Activated T-helper 17 cell treated with anti-CD3 and anti-CD28 coated beads, Interleukin-2, amount 50 U/mL, for 72 hours (primary cell): ENCODE measurements at regions not wholly inside any gene's neighbourhood (a gene's known extent, or its start where the extent isn't known, plus 50 kb on each side); places are given as distances from the start of the nearest gene placed in this dataset.

Experiments used
- ATAC-seq: fragments of 150-1000 bp; cut with Tn5 transposase; replicated peaks from 2 replicates; pipeline ENCODE4 v1.10.0; 2021; ENCODE audit warnings: mild to moderate bottlenecking, moderate library complexity
- H3K27ac Mint-ChIP-seq: one replicate; pipeline ENCODE4 v1.8.0; 2022; ENCODE audit warnings: mixed read lengths
- H3K27me3 Mint-ChIP-seq: one replicate; pipeline ENCODE4 v1.8.0; 2022; ENCODE audit warnings: mixed read lengths
- H3K36me3 Mint-ChIP-seq: one replicate; pipeline ENCODE4 v1.8.0; 2022; ENCODE audit warnings: low read depth, mild to moderate bottlenecking, mixed read lengths
- H3K4me1 Mint-ChIP-seq: one replicate; pipeline ENCODE4 v1.8.0; 2022; ENCODE audit warnings: mixed read lengths
- H3K4me3 Mint-ChIP-seq: one replicate; pipeline ENCODE4 v1.8.0; 2022; ENCODE audit warnings: mild to moderate bottlenecking, mixed read lengths
- H3K9me3 Mint-ChIP-seq: one replicate; pipeline ENCODE4 v1.8.0; 2022; ENCODE audit warnings: mixed read lengths

DNA sequence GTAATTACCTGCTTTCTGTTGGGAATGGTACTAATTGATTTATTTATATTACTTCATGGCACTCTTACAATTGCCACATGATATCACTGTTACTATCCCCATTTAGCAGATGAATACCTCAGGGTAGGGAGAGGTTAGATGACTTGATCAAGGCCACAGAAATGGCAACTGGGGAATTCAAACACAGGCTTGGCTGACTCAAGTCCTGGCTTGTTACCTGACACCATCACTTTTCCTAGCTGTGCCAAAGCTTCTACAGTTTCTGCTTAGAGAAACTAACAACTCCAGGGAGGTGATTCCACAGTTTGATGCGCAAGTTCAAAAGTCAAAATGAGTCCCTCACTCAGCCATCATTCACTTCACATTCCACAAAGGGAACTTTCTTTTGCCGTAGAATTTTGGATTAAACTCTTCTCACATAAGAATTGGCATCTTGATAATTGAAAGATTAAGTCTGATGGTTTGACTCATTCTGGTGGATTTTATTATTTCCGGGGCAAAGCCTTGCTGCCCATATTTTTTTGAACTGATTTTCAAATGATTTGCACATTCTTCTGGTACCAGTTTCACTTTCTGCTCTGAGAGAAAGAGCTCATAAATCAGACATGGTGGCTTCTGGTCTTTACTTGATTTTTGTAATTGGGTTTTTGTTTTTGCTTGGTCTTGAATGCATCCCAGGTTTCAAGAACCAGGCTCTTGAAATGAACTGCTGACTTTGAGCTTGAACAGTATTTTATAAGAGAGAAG is 656.8 kb downstream of the BCL11A start:
- Mint-ChIP-seq H3K9me3 (no peaks in the 10 kb centered on the region), H3K27me3 (no peaks in the 10 kb centered on the region), H3K4me1 (no peaks in the 10 kb centered on the region), H3K4me3 (no peak overlapping the region), H3K36me3 (no peaks in the 10 kb centered on the region), H3K27ac (no peak overlapping the region)
- ATAC-seq: no peak

DNA sequence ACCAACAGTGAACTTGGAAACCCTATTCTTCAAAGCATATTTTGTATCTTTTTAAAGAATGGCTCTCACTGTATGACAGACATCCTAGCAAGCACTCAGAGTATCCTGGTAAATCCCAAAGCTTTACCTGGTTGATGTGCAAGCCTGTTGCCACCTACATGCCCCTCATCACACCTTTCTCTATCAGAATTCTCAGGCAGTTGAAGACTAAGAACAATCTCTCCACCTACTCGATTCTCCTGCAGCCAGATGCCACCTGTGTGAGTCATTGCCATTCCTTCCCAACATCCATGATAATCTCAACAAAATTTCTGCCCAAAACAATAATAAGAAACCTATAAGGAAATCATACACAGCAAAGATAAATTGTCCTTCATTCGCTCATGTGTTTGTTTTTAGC is 659.8 kb downstream of the BCL11A start:
- H3K4me1 Mint-ChIP-seq: no peaks in the 10 kb centered on the region
- no peak overlapping the region for H3K4me3 Mint-ChIP-seq
- ATAC-seq: no peak
- H3K9me3 Mint-ChIP-seq: peaks cover 3% of the 10 kb centered on the region
- no peaks in the 10 kb centered on the region for H3K27me3 Mint-ChIP-seq
- H3K27ac Mint-ChIP-seq: no peak overlapping the region
- H3K36me3 Mint-ChIP-seq: no peaks in the 10 kb centered on the region

DNA sequence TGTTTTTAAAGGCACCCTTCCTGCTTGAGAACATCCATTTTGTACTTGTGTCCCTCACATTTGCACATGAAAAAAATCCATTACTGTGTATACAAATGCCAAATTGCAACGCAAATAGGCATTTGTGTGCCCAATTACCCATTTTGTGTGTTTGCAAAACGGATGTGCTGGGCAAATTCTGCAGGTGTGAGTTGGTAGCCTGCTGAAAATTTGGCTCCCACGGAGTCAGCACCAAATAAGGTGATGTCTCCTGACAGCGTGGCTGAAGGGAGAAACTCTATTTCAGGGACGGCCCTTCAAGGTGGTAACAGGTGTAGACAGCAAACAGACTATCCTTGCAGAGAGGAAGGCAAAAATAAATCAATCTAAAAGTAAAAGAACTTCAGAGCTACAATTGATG is 661.1 kb downstream of the BCL11A start:
- H3K4me1 Mint-ChIP-seq: peaks cover 11% of the 10 kb centered on the region

DNA sequence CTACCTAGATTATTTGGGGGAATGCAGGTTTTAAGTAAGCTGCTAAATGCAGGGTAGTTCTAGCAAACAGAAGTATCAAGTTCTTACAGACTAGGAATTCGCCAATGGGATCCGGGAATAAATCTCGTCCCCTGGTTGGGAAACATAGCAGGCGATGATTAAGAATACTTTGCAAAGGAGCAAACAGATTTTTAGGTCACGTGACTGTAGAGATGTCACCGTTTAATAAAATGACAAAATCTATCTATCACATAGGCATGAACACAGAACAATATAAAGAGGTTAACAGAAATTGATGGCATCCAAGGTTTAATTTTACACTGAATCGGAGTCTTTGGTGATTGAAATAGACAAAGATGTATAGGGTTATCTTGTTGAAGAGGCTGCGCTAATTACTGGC is 664.1 kb downstream of the BCL11A start:
- H3K27ac Mint-ChIP-seq: no peak overlapping the region
- H3K27me3 Mint-ChIP-seq: no peaks in the 10 kb centered on the region
- no peak for ATAC-seq
- H3K4me3 Mint-ChIP-seq: no peak overlapping the region
- peaks cover 3% of the 10 kb centered on the region for H3K9me3 Mint-ChIP-seq
- H3K4me1 Mint-ChIP-seq: peaks cover 13% of the 10 kb centered on the region
- H3K36me3 Mint-ChIP-seq: no peaks in the 10 kb centered on the region

More for the DNA sequence above, 661.1 kb downstream of the BCL11A start:
- Mint-ChIP-seq H3K9me3 (peaks cover 3% of the 10 kb centered on the region), H3K4me3 (no peak overlapping the region), H3K27me3 (no peaks in the 10 kb centered on the region), H3K27ac (no peak overlapping the region), H3K36me3 (no peaks in the 10 kb centered on the region)
- no peak for ATAC-seq

DNA sequence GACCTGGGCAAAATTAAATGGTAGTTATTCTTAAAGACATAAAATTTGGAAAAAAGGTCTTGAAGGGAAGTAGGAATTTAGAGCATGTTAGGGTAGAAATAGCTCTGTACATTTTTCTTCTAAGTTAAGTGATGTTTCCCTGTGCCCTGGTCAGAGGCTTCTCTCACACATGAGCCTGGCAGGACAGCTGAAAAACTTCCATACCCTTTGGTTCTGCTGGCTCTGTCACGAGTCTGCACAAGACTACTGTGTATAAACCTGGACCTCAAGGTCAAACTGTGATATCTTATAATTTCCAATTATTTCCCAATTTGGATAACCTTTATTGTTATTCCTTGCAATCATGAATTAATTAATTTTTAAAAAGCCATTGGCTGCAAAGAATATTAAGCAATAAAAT is 664.7 kb downstream of the BCL11A start:
- no peak for ATAC-seq
- Mint-ChIP-seq H3K27me3 (peaks cover 4% of the 10 kb centered on the region), H3K4me3 (no peak overlapping the region), H3K36me3 (no peaks in the 10 kb centered on the region), H3K9me3 (peaks cover 3% of the 10 kb centered on the region), H3K4me1 (peaks cover 13% of the 10 kb centered on the region), H3K27ac (no peak overlapping the region)

GRCh38 chr2:59888015-59888414 is 665.4 kb downstream of the BCL11A start:
- Mint-ChIP-seq H3K36me3 (no peaks in the 10 kb centered on the region), H3K27me3 (peaks cover 4% of the 10 kb centered on the region), H3K4me3 (no peak overlapping the region), H3K27ac (no peak overlapping the region), H3K9me3 (peaks cover 3% of the 10 kb centered on the region), H3K4me1 (peaks cover 13% of the 10 kb centered on the region)
- peak; percentile 77 for ATAC-seq

DNA sequence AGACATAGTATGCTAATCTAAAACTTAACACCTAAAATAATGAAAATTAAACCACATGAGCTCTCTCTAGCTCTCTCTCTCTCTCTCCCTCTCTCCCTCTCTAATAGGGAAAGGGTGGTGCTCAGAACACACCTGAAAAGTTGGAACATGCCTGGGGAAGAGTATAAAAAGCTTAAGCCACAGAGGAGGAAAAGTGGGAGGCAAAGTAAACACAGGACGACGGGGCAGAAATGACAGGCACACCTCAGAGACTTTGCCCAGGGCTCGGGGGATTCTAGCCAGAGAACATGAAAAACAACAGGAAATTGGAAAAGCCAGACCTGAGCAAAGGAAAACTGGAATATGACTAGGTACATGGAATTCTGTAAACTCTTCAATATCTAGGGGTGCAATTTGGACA is 666.1 kb downstream of the BCL11A start:
- H3K4me3 Mint-ChIP-seq: no peak overlapping the region

DNA sequence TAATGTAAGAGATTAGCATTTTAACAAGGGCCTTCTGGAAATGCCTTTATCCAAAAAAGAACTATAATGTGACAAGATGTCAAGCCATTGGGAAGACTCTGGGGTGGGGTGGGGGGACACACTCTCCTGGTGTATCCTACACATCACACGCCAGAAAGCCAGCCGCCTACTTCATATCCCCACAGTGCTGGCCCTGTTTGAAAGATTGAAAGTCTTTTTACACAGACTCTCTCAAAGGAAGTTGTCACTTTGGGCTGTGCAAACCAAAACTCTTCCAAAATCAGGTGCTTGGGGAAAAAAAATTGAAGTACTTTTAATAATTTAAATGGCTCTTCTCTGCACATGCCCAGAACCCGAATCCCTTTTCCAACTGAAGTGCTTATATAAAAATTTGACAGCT is 666.7 kb downstream of the BCL11A start:
- peaks cover 4% of the 10 kb centered on the region for H3K27me3 Mint-ChIP-seq
- H3K27ac Mint-ChIP-seq: no peak overlapping the region
- no peak overlapping the region for H3K4me3 Mint-ChIP-seq
- H3K9me3 Mint-ChIP-seq: peaks cover 3% of the 10 kb centered on the region
- no peak for ATAC-seq
- H3K36me3 Mint-ChIP-seq: no peaks in the 10 kb centered on the region
- peaks cover 13% of the 10 kb centered on the region for H3K4me1 Mint-ChIP-seq

More for the DNA sequence above, 666.1 kb downstream of the BCL11A start:
- Mint-ChIP-seq H3K9me3 (peaks cover 3% of the 10 kb centered on the region), H3K27me3 (peaks cover 4% of the 10 kb centered on the region), H3K4me1 (peaks cover 13% of the 10 kb centered on the region), H3K36me3 (no peaks in the 10 kb centered on the region), H3K27ac (no peak overlapping the region)
- no peak for ATAC-seq

GRCh38 chr2:59885541-59885940 is 667.9 kb downstream of the BCL11A start:
- no peaks in the 10 kb centered on the region for H3K36me3 Mint-ChIP-seq
- H3K9me3 Mint-ChIP-seq: peaks cover 3% of the 10 kb centered on the region
- H3K27ac Mint-ChIP-seq: no peak overlapping the region
- peaks cover 13% of the 10 kb centered on the region for H3K4me1 Mint-ChIP-seq
- H3K4me3 Mint-ChIP-seq: no peak overlapping the region
- peaks cover 4% of the 10 kb centered on the region for H3K27me3 Mint-ChIP-seq
- no peak for ATAC-seq

- H3K27me3 Mint-ChIP-seq: peaks cover 4% of the 10 kb centered on the region
- peaks cover 13% of the 10 kb centered on the region for H3K4me1 Mint-ChIP-seq
- no peak overlapping the region for H3K27ac Mint-ChIP-seq
- no peaks in the 10 kb centered on the region for H3K36me3 Mint-ChIP-seq
- H3K9me3 Mint-ChIP-seq: no peaks in the 10 kb centered on the region
- ATAC-seq: no peak
- H3K4me3 Mint-ChIP-seq: no peak overlapping the region
Observed at GRCh38 chr2:59884166-59884565, 669.3 kb downstream of the BCL11A start.

- no peak overlapping the region for H3K27ac Mint-ChIP-seq
- H3K27me3 Mint-ChIP-seq: peaks cover 4% of the 10 kb centered on the region
- no peaks in the 10 kb centered on the region for H3K36me3 Mint-ChIP-seq
- no peak for ATAC-seq
- H3K4me1 Mint-ChIP-seq: peaks cover 6% of the 10 kb centered on the region
- H3K4me3 Mint-ChIP-seq: no peak overlapping the region
- H3K9me3 Mint-ChIP-seq: peaks cover 2% of the 10 kb centered on the region
Observed at GRCh38 chr2:59882822-59883221, 670.6 kb downstream of the BCL11A start.

DNA sequence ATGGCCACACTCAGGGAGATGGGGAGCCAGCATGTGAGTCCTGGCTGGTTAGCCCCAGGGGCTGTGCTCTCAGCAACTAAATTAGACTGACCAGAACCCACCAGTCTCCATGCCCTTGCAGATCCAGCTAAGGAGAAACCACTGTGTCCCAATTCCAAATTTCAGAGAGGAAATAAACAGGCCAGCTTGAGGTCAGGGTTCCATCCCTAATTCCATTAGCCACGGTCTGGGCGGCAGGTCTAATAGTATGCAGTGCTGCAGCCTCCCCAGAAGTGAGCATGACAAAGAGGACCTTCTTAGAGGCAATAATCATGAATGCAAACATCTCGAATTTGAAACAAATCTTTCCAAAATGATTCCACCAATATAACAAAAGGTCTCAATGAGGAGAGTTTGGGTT is 671.2 kb downstream of the BCL11A start:
- H3K27me3 Mint-ChIP-seq: peaks cover 4% of the 10 kb centered on the region
- ATAC-seq: no peak
- H3K4me1 Mint-ChIP-seq: peaks cover under 1% of the 10 kb centered on the region

GRCh38 chr2:59881218-59881617 is 672.2 kb downstream of the BCL11A start:
- no peaks in the 10 kb centered on the region for H3K4me1 Mint-ChIP-seq
- no peak for ATAC-seq
- peaks cover 7% of the 10 kb centered on the region for H3K9me3 Mint-ChIP-seq
- H3K36me3 Mint-ChIP-seq: no peaks in the 10 kb centered on the region
- peaks cover 4% of the 10 kb centered on the region for H3K27me3 Mint-ChIP-seq
- H3K27ac Mint-ChIP-seq: no peak overlapping the region
- H3K4me3 Mint-ChIP-seq: no peak overlapping the region

More for the DNA sequence above, 671.2 kb downstream of the BCL11A start:
- Mint-ChIP-seq H3K36me3 (no peaks in the 10 kb centered on the region), H3K27ac (no peak overlapping the region), H3K4me3 (no peak overlapping the region), H3K9me3 (peaks cover 4% of the 10 kb centered on the region)

GRCh38 chr2:59879700-59880131 is 673.7 kb downstream of the BCL11A start:
- H3K27me3 Mint-ChIP-seq: peaks cover 4% of the 10 kb centered on the region
- no peak for ATAC-seq
- H3K4me1 Mint-ChIP-seq: no peaks in the 10 kb centered on the region
- H3K4me3 Mint-ChIP-seq: no peak overlapping the region
- H3K27ac Mint-ChIP-seq: no peak overlapping the region
- peaks cover 10% of the 10 kb centered on the region for H3K9me3 Mint-ChIP-seq
- H3K36me3 Mint-ChIP-seq: no peaks in the 10 kb centered on the region

DNA sequence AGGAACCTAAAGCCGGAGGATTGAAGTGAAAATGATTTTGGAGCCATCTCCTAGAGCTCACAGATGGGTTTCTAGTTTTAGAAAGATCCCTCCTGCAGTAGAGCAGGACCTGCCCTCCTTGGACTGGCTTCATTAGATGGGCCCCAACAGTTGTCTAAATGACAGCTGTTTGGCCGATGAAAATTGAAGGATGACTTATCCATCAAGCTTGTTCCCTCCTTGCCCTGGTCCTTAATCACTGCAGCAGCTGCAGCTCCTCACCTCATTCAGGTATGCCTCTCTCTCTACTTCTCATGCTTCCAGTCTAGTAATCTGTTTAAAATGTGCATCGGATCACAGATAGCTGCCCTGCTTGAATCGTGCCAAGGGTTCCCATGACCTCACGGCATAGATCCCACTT is 677.6 kb downstream of the BCL11A start:
- no peak for ATAC-seq
- Mint-ChIP-seq H3K9me3 (peaks cover 10% of the 10 kb centered on the region), H3K27ac (no peak overlapping the region)

More for the DNA sequence above, 677.6 kb downstream of the BCL11A start:
- Mint-ChIP-seq H3K36me3 (no peaks in the 10 kb centered on the region), H3K4me3 (no peak overlapping the region), H3K4me1 (no peaks in the 10 kb centered on the region), H3K27me3 (no peaks in the 10 kb centered on the region)
